Activated CD4-positive, alpha-beta T cell treated with anti-CD3 and anti-CD28 coated beads for 48 hours (primary cell): ENCODE measurements at regions not wholly inside any gene's neighbourhood (a gene's known extent, or its start where the extent isn't known, plus 50 kb on each side); places are given as distances from the start of the nearest gene placed in this dataset.
"Not testable (repeated sequence)": the region's sequence is repeated elsewhere in the genome, so short reads cannot be mapped to it uniquely, and the experiment has no call there.

Experiments
- DNase-seq: peaks from one replicate; pipeline ENCODE4 v3.0.0-alpha.2; 2020

DNA sequence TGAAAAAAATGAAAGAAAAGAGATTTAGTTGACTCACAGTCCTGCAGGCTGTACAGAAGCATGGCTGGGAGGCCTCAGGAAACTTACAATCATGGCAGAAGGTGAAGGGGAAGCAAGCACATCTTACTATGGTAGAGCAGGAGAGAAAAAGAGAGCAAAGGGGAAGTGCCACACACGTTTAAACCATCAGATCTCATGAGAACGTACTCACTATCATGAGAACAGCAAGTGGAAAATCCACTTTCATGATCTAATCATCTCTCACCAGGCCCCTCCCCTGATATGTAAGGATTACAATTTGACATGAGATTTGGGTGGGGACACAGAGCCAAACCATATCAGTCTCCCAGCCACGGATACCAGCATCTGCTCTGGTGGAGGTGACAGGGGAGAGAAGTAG lies 50.8 kb upstream of the CPOX start:
- DNase-seq: no peak

GRCh38 chr3:98645039-98645438 lies 51.6 kb upstream of the CPOX start:
- DNase-seq: no peak

GRCh38 chr3:98646680-98647079 lies 53.3 kb upstream of the CPOX start:
- no peak for DNase-seq

DNA sequence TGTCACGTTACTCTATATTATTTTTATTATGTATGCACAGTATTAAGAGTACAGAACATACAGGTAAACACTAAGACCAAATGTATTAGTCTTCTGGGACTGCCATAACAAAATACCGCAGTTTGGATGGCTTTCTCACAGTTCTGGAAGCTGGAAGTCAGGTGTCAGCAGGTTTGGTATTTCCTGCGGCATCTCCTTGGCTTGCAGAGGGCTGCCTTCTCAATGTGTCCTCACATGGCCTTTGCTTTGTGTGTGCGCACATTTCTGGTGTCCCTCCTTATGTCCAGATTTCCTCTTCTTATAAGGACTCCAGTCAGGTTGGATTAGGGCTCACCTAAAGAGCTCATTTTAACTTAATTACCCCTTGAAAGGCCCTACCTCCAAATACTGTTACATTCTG lies 53.8 kb upstream of the CPOX start:
- DNase-seq: no peak

DNA sequence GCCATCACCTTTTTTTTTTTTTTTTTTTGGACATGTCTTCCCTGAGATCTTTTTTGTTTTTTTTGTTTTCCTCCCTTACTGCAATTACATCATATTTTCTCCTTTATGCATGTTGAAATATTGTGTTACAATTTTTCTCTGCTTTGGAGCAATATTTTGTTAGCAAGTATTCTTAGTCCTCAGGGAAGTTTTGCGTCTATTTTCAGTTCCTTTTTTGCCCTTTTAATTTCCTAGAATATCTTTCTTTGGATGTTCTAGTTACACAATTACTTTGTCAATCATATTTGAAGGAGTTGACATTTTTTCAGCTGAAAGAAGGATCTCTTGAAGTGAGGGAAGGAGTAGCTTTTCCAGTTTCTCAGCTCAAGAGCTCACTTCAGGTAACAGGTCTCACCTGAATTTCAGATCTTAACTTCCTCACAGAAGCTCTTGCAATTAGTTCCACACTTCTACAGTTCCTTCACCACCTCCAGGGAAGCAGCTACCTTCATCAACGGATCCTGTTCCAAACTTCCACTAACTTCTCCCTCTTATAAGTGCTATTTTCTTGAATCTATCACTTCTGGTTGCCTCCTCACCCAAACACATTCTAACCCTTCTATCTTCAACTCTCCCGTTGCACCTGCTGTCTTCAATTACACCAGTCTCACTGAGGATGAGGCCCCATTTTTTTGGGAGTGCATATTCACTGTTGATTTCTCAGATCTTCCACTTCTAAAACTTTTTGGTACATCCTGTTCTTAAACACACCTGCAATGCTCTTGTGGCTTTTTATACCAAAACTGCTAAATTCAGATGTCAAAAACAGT lies 57.8 kb upstream of the CPOX start:
- no peak for DNase-seq

DNA sequence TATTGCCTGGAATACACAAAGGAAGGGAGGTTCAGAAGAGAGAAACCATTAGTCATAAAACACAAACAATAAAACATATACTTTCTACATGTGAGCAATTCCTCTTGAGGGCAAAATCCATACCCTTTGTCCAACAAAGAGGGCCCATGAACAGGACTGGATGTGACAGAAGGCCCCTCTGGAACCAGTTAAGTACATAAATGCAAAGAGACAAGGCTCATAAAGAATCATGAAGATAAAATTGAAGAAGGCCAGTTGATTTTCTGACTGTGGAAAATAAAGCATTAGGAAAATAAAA lies 58.3 kb upstream of the CPOX start:
- no peak for DNase-seq

GRCh38 chr3:98655666-98656065 lies 62.3 kb upstream of the CPOX start:
- no peak for DNase-seq

GRCh38 chr3:98657457-98657856 lies 64.0 kb upstream of the CPOX start:
- DNase-seq: peak; percentile 63

DNA sequence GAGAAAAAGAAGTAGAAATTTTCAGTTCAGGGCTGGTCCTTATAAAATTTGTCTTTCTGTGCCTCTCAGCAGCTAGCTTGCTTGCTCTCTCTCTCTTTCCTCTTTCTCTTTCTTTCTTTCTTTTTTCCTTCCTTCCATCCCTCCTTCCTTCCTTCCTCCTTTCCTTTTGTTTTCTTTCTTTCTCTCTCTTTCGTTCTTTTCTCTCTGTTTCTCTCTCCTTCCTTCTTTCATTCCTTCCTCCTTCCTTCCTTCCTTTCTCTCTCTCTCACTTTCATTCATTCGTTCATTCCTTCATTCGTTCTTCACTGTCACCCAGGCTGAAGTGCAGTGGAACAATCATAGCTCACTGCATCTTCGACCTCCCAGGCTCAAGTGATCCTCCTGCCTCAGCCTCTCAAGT lies 69.3 kb upstream of the CPOX start:
- DNase-seq: no peak

- no peak for DNase-seq
Measured at GRCh38 chr3:98670020-98670419, 76.6 kb upstream of the CPOX start.

DNA sequence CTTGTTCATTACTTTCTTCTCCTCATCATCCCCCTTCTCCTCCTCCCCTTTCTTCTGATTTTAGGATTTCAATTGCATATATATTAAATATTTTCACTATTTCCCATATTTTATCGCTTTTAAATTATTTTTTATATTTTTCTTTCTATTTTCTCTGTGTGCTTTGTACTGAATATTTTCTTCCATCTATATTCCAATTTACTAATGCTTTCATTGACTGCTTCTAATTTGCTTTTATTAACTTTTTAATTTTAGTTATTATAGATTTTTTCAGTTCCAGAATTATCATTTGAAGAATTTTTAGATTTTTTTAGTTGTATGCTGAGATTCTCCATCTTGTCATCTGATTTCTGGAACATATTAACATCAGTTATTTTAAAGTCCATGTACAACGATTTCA lies 83.2 kb upstream of the ST3GAL6 start:
- no peak for DNase-seq

- no peak for DNase-seq
Measured at GRCh38 chr3:98680723-98681122, 82.4 kb upstream of the ST3GAL6 start.

DNA sequence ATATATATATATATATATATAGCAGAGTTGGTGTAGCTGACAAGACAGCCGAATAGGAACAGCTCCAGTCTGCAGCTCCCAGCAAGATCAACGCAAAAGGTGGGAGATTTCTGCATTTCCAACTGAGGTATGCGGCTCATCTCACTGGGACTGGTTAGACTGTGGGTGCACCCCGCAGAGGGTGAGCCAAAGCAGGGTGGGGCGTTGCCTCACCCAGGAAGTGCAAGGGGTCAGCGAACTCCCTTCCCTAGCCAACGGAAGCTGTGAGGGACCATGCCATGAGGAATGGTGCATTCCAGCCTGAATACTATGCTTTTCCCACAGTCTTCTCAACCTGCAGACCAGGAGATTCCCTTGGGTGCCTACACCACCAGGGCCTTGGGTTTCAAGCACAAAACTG lies 81.7 kb upstream of the ST3GAL6 start:
- DNase-seq: no peak

GRCh38 chr3:98682391-98682790 lies 80.7 kb upstream of the ST3GAL6 start:
- DNase-seq: not testable (repeated sequence)

DNA sequence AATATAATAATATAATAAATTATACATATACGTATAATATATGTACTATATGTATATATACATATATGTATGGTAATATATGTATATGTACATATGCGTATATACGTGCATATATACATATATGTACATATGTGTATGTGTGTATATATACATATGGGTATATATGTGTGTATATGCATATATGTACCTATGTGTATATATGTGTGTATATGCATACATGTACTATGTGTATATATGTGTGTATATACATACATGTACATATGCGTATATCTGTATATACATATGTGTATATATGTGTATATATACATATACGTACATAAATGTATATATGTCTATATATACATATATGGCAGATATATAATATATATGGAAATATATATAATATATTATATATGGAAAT lies 74.8 kb upstream of the ST3GAL6 start:
- DNase-seq: no peak

GRCh38 chr3:98690876-98691275 lies 72.3 kb upstream of the ST3GAL6 start:
- DNase-seq: no peak

GRCh38 chr3:98691897-98692296 lies 71.2 kb upstream of the ST3GAL6 start:
- no peak for DNase-seq

GRCh38 chr3:98692787-98693473 lies 70.2 kb upstream of the ST3GAL6 start:
- DNase-seq: no peak

GRCh38 chr3:98695796-98696195 lies 67.3 kb upstream of the ST3GAL6 start:
- no peak for DNase-seq

- DNase-seq: not testable (repeated sequence)
Measured at GRCh38 chr3:98696296-98696695, 66.8 kb upstream of the ST3GAL6 start.

DNA sequence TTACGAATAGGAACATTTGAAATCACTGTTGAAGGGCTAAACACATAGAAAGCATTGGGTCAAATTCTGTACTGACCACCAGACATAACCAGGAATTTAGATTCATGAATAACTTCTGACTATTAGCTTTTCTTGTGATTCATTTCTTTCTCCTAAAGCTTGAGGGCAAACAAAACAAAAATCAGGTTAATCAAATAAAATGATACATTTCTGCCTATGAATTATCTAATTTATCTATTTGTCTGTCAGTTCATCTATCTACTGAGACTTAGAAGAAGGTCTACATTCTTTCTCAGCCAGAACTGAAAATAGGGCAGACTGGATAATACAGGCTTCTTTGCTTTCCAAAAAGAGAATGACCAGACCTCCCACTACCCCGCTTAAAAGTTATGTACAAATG lies 65.9 kb upstream of the ST3GAL6 start:
- no peak for DNase-seq

- no peak for DNase-seq
Measured at GRCh38 chr3:98699132-98699531, 64.0 kb upstream of the ST3GAL6 start.

GRCh38 chr3:98701071-98701675 lies 62.0 kb upstream of the ST3GAL6 start:
- no peak for DNase-seq

DNA sequence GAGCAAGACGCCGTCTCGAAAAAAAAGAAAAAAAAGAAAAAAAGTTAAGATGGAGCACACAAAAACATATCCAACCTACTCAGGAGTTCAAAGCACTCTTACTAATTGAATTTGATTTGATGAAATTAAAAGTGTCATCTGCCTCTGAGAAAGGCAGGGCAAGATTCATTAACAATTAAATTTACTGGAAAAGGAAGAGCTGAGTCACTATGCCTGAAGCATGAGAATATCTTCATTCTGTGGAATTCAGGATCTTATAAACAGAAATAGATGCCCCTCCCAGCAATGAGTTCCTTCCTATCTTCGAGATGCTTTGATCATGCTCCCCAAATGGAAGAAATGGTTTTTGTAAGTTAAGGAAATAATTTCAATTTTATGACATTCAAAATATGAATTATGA lies 61.0 kb upstream of the ST3GAL6 start:
- no peak for DNase-seq

DNA sequence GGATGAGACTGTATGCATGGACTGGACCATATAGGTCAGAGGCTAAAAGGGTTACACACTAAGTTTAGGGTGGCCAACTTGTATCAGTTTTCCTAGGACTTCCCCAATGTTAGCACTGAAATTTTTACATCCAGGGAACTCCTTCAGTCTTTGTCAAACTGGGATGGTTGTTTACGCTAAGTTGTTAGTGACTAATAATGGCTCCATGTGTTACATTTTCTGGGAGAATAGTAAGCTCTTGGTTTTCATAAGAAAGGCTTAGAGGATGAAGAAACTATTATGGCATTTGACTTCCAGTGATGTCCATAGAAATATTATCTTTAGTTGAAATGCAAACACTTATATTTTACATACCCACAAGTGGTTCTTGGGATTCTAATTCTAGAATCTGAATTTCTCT lies 57.9 kb upstream of the ST3GAL6 start:
- no peak for DNase-seq
